T-helper 2 cell (primary cell): ENCODE measurements at regions not wholly inside any gene's neighbourhood (a gene's known extent, or its start where the extent isn't known, plus 50 kb on each side); places are given as distances from the start of the nearest gene placed in this dataset.
"Not testable (repeated sequence)": the region's sequence is repeated elsewhere in the genome, so short reads cannot be mapped to it uniquely, and the experiment has no call there.

Experiments
- DNase-seq, 5 experiments: peaks; one replicate each; pipeline versions ENCODE4 v3.0.0 to v3.0.0-alpha.2; 2012 to 2022

DNA sequence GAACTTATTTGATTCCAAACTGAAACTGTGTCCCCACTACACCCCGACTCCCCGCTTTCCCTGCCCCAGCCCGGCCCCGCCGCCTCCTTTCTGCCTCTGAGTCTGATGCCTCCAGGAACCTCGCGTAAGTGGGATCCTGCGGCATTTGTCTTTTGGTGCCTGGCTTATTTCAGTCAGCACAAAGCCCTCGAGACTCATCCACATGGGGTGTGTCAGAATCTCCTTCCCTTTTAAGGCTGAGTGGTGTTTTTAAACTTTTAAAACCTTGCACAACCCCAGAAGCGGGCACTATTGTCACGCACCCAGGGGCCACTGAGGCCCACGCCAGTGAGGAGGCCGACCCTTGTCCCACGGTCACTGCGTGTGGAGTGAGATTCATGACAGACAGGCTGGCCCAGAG, 206.9 kb downstream of the NPIPB11 start:
- DNase-seq = not testable (repeated sequence)

DNA sequence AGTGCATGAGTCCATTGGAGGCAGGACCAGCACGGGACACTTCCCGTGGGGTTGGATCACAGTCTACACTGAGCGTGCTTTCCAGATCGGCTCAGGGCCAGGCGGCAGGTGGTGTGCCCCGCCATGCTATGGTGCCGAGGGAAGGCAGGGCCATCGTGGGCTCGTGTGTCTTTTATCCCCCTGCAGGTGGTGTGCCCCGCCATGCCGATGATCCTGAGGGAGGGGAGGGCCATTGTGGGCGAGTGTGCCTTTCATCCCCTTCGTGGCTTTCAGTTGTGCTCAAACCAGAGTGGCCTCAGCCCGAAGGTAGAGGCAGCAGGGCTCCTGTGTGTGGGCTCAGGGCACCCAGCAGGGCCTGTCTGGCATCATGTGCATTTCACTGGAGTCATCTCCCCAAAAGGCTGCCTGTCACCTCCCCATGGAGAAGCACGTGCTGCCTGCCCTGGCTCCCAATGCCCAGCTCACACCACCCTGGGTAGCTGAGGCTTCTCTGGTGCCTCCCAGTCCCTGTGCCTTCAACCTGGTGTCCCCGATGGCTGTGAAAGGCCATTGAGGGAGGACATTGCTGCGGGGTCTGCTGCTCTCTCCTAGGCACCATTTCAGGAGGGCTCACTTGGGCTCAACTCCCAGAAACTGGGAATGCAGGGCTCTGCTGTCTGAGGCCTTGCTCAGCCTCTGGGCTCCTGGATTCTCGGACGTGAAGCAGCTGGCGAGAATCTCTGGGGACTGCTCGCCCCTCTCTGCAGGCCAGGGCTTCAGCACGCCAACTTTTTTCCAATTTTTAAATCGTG, 207.6 kb downstream of the NPIPB11 start:
- no peak for DNase-seq

DNA sequence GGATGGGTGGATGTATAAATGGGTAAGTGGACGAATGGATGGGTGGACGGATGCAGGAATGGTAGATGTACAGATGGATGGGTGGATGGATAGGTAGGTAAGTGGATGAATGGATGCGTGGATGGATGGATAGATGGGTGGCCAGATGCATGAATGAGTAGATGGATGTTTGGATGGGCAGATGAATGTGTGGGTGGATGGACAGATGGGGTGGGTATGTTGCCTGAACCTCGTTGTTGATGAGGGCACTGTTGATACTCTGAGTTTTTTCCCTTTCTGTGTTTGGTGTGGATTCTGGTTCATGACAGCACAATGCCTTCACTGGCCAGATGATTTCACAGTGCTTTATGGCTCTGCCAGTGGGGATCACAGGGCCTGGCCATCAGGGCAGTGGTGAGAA, 208.3 kb downstream of the NPIPB11 start:
- no peak for DNase-seq

DNA sequence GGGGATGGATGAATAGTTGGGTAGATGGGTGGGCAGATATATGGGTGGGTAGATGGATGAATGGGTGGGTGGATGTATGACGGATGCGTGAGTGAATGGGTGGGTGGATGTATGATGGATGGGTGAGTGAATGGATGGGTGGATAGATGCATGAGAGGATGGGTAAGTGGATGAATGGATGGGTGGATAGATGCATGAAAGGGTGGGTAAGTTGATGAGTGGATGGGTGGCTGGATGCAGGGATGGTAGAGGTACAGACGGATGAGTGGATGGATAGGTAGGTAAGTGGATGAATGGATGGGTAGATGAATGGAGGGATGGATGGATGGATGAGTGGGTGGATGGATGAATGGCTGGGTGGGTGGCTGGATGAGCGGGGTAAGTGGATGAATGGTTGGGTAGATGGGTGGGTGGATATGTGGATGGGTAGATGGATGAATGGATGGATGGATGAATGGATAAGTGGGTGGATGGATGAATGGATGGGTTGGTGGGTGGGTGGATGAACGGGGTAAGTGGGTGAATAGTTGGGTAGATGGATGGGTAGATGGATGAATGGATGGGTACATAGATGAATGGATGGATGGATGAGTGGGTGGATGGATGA, 208.9 kb downstream of the NPIPB11 start:
- DNase-seq = not testable (repeated sequence)

DNA sequence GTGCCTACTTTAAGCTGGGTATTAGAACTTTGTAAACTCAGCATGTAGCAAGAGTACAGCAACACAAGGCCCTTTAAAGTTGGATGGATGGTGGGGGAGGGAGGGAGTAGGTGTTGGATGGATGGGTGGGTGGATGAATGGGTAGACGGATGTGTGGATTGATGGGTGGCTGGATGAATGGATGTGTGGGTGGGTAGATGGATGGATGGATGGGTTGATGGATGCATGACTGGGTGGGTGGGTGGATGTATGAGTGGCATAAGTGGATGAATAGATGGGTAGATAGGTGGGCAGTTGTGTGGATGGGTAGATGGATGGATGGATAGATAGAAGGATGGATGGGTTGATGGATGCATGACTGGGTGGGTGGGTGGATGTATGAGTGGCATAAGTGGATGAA, 209.8 kb downstream of the NPIPB11 start:
- DNase-seq = not testable (repeated sequence)

DNA sequence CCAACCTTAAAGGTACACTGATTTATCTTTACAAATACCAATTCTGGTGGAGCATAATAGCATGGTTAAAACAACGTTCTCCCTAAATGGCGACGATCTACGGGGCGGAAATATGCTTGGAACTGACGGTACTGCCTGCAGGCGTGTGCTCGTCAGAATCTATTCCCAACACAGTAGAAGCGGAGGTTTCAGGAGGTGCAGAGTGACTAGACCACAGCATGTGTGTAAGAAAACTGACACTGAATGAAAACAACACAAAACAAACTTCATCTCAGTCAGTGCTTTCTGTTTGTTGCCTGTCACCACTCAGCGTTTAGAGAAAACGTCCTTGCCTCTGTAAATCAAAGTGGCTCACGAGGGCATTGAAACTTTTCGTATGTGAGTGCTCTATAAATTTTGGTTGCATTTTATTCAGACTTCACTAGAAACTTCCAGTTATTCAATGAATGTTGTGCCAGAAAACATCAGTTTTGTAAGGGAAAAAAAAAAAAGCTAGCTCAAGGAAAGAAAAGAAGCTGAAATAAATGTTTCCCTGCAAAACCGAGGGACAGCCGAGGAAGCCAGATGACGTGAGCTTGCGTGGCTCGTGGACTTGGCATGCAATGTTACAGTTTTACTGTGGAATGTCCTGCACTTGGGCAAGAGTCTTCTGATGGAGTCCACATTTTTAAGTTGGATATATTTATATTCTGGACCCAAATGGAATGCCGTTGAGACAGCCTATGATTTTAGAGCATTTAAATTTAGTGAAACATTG, 210.4 kb downstream of the LAT start:
- DNase-seq = not testable (repeated sequence)

DNA sequence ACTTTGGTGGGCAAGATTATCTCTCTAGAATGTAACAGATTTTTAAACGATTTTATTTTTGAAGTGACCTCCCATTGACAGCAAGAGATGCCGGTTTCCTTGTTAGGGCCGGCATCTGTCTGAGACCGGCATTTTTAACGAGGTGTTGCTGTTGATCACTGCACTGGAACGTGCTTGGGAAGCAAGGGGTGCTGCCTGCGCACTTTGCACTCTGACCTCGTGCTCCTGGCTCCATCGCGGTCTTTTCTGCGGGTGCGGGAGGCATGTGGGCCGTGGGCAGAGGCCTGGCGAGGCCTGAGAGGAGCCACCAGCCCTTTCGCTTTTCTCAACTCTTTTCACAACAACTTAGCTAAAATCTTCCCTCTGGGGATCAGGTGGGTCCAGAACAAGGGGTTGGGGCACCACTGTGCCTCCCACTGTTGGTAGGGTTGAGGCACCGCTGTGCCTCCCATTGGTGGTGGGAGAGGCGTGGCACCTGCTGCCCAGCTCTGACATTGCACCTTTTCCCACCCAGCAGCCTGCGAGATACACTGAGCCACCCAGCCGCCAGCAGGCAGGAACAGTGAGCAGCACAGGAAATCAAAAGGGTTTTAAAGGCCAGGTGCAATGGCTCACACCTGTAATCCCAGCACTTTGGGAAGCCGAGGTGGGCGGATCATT, 209.5 kb downstream of the LAT start:
- DNase-seq = not testable (repeated sequence)

DNA sequence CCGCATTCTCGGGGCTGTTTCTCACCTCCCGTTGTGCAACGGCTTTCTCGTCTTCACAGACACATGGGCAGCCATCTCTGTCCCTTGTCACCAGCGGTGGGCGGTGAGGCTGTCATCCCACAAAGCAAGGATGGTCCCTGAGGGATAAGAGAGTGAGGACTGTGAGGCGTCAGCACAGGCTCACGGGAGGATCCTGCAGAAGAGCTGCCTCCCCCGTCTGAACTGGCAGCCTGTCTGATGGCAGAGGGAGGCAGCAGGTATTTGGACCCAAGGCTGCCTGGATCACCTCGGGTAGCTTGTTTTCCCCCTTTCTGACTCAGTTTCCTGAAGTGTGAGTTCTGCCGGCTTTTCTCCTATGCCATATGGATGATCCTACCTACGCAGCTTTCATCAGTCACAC, 208.8 kb downstream of the LAT start:
- DNase-seq = not testable (repeated sequence)

DNA sequence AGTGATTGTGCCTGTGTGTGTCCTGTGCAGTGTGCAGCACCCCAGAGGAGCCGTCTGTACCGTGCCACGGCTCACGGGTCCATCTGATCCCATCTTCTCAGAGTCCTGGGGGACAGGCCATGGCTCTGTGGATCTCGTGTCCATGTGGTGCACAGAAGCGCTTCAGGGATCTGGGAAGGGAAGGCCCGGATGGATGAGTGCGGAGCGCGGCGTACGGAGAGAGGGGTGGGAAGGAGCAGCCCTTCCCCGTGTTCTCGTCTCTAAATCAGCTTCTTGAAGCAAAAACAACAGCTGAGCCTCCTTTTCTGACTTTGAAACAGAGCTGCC, 208.4 kb downstream of the LAT start:
- DNase-seq = not testable (repeated sequence)

DNA sequence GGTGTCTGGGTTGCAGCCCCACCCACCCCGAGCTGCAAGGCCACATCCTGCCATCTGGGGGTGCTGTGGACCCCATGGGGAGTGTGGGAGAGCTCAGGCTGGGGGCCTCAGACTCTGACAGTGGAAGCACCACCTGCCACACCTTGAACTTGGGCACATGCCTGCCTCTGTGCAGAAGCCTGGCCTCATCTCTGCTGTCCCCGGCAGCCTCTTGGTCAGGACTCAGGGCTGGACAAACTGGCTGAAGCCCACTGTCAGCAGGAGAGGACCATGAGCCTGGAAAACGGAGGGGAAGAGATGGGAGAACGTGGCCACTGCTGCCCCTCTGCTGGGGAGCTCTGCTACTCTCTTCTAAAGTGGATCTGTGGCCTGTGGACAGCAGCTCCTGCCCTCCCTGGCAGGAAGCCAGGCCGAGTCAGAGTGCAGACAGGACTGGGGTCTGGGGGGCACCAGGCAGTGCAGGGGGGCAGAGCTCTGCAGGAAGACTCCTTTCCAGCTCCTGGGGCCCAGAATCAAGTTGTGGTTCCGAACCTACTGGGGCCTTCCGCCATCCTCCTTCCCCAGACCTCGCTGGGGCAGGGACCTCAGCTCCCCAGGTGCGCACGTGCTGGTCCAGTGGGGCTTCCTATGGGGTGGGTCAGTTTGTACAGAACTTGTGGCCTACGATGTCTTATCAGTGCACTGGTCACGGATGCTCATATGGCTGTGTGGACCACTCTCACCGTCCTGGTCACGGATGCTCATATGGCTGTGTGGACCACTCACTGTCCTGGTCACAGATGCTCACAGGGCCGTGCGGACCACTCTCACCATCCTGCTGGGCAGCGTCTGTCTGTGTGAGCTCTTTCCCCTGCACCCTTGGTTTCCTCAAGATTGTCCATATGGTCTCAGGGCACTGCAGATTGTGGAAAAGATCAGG, 207.7 kb downstream of the LAT start:
- no peak for DNase-seq

DNA sequence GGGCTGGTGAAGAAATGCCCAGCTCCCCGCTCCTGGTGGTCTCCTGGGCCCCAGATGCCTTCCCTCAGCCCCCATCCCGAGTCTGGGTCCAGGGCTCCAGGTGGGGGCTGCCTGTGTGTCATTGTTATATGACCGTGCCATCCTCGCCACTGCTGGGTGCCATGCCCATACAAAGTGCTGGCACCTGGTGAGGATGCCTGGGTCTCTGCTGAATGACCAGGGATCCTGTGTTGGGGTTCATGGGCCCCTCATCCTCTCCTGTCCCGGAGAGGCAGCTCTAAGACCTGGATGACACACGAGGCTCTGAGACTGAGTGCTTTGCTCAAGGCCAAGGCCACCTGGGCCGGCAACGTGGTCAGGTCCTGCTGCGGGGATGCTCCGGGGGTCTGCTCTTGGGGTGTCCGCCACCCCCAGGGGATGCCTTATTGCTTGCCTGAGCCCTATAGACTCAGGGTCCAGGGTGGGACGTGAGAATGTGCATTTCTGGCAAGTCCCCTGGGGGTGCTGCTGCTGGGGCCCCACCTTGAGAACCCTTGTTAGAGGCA, 206.9 kb downstream of the LAT start:
- not testable (repeated sequence) for DNase-seq

DNA sequence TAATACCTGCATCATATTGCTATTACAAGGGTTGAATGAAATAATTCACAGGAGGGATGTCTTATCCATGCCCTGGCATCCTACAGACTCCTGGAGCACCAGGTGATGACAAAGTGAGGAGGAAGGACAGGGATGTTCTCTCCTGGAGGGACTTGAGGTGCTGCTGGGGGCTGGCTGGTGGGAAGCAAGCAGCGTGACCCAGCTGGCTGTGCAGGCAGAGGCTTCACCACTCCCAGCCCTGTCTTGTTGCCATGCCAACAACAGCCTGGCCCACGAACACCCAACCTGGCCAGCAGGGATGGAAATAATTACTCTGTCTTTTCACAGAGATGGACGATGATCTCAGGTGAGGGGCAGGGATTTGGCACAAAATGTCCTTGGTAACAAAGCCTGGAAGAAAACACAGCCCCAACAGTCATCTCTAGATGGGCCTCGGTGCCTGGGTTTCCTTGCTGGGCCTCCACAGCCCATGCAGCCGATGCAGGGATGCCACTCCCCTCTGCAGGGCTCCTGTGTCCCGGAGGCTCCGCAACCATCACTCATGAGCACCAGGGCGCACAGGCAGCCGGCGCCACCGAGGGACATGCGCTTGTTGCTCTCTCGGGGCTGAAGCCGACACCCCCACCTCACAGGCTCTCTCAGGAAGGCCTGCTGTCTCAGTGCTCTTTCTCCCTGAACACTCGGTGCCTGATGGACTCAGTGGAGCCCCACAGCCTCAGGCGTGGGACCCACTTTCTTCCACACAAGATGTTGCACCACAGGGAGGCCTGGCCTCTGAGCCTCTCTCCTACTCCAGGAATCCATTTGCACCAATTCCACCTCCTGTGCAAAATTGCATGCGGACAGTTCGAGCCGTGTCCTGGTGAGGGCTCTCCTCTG, 205.9 kb downstream of the LAT start:
- not testable (repeated sequence) for DNase-seq

DNA sequence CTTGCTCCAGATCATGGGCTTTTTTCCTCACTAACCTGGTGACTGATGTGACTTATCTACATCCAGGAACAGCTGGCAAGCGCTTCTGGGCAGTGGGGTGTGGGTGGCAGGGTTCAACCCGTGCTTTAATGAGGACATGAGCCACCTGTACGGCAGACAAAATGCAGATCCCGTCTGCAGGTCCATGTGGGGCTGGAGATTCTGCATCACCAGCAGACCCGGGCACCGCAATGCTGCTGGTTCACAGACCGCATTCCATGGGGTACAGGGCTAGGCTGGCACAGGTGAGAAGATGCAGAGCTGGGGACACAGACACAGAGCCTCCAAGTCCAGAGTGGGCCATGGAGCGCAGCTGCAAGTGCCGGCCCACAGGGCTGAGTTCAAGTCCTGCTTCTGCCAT, 204.0 kb downstream of the LAT start:
- DNase-seq = not testable (repeated sequence)

DNA sequence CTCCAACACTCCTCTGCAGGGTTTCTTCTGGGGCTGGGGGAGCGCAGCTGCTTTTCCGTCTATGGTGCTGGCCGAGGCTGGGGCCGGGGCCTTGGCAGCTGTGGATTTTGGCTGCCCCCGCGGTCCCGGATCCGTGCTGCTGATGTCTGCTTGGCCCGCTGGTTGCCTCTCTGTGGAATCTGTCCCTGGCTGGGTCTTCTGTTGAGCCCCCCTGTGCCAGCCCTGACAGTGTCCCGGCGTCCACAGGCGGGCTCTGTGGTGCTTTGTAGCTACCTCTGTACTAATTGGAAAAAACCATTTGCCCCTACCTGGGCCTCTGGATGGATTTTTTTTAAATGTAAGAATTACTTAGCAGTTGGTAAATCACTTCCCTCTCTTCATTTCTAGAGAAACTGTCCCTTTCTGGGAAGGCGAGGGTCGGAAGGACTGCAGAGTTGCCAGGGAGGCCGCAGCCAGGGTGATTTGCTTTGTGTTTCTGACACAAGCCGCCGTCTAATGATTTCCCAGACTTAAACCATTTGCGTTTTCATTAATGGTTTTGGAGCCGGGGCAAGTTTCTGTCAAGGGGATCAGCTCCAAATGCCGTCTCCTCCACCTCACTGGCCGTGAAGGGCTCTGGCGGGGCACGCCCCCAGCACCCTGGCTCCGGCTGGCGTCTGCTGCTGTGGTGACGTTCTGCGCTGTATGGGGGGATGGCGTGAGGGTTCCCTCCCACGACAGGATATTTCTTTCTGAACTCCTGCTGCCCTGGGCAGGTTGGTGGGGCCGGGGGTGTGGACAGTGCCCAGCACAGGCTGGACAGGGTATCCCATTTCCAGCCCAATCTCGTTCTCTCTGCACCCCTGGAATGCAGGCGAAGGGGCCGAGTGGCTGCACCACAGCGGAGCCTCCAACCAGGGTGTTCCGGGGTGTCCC, 201.7 kb downstream of the LAT start:
- not testable (repeated sequence) for DNase-seq

DNA sequence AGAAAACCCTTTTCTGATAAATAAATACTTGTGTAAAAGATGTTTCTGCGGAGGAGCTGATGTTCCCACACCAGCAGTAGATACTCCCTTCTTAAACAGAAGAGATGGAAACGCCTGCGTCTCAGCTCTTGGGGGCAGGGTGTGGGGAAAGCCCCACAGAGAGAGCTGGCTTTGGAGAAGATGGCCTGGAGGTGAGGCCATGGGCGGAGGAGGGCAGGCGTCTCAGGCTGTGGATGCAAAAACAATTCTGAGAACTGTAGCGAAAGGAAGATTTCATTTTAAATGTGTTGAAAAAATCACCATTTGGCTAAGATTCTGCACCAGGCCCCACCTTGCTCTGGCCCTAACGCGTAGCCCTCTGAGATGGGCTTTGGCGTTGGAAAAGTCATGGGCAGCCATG, 201.0 kb downstream of the LAT start:
- DNase-seq = not testable (repeated sequence)

DNA sequence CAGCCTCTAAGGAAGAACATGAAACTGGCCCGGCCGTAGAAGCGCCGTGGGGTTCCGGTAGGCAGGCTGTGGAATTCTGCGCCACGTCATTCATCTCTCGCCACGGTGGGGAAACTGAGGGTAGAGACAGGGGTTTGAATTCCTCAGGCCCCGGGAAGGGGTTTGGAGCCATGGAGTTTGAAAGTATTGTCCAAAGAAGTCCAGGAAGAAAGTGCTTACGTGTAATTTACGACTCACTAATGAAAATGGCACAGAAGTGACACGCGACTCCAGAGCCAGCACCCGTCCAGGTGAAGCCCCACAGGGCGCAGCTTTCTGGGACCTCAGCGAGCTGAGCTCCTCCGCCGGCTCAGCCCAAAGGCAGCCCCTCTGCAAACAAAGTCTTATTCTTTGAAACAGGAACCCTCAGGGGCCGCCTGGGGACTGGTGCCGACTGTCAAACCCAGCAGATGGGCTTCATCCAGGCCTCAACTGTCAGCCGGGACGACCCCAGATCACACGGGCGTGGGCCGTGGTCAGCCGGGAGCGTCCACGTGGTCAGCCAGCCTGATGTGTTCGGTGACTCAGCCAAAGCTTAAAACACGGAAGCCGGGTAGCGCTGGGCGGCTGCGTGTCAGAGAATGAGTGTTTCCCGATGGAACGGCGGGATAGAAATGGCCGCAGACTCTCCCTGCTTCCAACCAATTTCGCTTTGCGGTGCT, 200.0 kb downstream of the LAT start:
- not testable (repeated sequence) for DNase-seq

DNA sequence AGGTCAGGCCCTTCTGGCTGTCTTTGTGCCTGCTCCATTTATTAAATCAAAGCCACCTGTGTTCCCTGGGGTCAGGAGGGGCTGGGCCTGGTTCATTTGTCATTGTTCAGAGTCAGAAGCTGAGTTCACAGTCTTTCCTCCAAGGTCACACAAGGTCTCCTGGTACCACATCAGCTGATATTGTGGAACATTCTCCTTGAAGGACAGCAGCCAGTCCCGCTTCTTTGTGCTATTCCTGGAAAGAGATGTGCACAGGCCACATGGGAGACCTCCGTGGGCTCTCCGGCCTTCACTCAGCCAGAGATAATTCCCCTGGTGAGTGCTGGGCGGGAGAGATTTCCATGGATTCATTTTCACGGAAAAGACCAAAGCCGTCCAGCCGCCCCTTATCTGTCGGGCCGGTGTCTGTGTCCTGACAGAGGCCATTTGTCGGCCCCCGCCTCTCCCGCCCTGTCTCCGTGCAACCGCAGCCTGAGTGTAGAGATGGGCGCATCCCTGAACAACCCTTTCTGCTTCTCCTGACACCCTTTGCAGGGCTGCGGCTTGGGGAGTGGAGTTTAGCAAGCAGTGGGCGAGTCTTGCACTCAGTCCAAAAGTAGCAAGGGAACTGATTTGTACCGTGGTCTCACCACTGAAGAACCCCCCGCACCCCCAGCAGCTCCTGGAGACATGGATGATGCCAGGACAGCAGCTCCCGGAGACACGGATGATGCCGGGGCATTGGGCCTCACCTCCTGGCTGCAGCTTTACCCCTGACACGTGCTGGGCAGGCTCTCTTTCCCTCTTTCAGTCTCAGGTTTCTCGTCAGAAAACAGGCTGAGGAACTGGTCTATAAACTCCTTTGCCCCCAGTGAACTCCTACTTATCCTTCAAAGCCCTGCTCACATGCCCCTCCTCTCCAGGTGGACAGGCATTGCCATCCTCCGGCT, 198.4 kb downstream of the LAT start:
- DNase-seq = not testable (repeated sequence)

DNA sequence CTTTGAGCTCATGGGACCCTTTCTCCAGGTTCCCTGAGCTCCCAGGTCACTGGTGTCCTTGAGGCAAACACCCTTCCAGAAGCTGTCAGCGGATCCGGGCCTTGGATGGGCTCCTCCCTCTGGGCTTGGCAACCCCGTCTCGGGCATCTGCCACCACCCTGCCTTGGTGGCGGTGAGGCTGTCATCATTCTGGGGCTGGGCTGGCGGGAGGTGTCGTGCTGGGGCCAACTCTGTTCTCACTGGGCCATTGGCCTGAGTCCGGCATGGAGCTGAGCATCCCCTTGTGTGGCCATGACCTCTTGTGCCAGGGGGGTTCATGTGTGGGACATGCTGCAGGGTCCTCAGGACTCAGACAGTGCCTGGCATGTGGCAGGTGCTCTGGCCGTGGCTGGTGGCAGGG, 197.6 kb downstream of the LAT start:
- no peak for DNase-seq
